HG02943 (cell line): ENCODE measurements at regions not wholly inside any gene's neighbourhood (a gene's known extent, or its start where the extent isn't known, plus 50 kb on each side); places are given as distances from the start of the nearest gene placed in this dataset.
"Not testable (repeated sequence)": the region's sequence is repeated elsewhere in the genome, so short reads cannot be mapped to it uniquely, and the experiment has no call there.

Experiments
- ATAC-seq: cut with Tn5 transposase; IDR thresholded peaks from one replicate; pipeline ENCODE4 v1.9.1; 2021; ENCODE audit warnings: mild to moderate bottlenecking, low read depth, moderate library complexity; ENCODE audit not compliant: unreplicated experiment

GRCh38 chr15:20292422-20293005, 249.1 kb downstream of the GOLGA6L6 start:
- not testable (repeated sequence) for ATAC-seq

DNA sequence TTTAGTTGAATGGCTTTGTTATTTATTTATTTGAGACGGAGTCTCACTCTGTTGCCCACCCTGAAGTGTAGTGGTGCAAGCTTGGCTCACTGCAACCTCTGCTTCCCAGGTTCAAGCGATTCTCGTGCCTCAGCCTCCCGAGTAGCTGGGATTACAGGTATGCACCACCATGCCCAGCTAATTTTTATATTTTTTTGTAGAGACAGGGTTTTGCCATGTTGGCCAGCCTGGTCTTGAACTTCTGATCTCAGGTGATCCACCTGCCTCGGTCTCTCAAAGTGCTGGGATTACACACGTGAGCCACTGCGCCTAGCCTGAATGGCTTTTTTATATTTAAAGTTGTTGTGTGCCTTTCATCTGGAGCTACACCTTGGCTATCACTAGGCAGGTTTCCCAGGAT, 250.0 kb downstream of the GOLGA6L6 start:
- not testable (repeated sequence) for ATAC-seq

DNA sequence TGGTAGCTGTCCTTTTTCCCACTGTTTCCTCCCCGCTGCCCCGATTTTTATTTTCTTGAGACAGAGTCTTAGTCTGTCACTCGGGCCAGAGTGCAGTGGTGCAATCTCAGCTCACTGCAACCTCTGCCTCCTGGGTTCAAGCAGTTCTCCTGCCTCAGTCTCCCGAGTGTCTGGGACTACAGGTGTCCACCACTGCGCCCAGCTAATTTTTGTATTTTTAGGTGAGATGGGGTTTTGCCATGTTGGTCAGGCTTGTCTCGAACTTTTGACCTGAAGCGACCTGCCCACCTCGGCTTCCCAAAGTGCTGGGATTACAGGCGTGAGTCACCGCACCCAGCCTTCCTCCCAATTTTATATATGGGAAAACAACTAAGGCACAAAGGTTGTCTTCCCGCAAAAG, 251.0 kb downstream of the GOLGA6L6 start:
- not testable (repeated sequence) for ATAC-seq

- ATAC-seq = not testable (repeated sequence)
Observed at GRCh38 chr15:20289538-20290103, 252.0 kb downstream of the GOLGA6L6 start.

DNA sequence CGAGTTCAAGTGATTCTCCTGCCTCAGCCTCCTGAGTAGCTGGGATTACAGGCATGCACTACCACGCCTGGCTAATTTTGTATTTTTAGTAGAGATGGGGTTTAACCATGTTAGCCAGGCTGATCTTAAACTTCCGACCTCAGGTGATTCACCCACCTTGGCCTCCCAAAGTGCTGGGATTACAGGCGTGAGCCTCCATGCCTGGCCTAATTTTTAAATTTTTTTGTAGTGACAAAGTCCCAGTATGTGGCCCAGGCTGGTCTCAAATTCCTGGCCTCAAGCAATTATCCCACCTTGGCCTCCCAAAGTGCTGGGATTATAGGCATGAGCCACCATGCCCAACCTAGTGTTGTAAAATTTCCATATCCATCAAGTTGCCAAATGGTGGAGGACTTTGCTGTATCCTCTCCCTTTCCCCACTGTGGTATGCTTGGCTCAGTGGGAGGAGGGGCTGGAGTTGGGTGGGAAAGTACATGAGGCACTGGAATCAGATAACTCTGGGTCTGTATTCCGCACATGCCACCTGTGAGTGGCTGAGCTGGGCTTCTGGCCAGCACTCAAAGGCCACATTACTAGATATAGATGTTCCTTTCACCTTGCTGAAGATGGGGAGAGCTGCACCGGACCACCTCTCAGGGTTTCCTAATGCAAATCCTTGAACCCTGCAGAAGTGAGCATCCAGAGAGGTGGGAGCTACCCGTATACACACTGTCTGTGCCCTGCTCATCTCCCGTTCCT, 252.6 kb downstream of the GOLGA6L6 start:
- not testable (repeated sequence) for ATAC-seq

GRCh38 chr15:20286559-20286958, 255.0 kb downstream of the GOLGA6L6 start:
- not testable (repeated sequence) for ATAC-seq

- ATAC-seq = not testable (repeated sequence)
Observed at GRCh38 chr15:20285696-20286300, 255.8 kb downstream of the GOLGA6L6 start.

- ATAC-seq = not testable (repeated sequence)
Observed at GRCh38 chr15:20284891-20285535, 256.6 kb downstream of the GOLGA6L6 start.

DNA sequence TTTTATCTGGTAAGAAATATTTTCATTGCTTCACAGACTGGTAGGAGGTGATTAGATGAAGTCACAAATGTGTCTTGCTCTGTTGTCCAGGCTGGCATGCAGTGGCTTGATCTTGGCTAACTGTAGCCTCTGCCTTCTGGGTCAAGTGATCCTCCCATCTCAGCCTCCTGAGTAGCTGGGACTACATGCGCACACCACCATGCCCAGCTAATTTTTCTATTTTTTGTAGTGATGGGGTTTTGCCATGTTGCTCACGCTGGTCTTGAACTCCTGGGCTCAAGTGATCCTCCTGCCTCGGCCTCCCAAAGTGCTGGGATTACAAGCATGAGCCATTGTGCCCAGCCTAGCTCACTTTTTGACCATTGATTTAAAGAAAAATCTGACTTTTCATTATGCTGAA, 257.9 kb downstream of the GOLGA6L6 start:
- not testable (repeated sequence) for ATAC-seq

DNA sequence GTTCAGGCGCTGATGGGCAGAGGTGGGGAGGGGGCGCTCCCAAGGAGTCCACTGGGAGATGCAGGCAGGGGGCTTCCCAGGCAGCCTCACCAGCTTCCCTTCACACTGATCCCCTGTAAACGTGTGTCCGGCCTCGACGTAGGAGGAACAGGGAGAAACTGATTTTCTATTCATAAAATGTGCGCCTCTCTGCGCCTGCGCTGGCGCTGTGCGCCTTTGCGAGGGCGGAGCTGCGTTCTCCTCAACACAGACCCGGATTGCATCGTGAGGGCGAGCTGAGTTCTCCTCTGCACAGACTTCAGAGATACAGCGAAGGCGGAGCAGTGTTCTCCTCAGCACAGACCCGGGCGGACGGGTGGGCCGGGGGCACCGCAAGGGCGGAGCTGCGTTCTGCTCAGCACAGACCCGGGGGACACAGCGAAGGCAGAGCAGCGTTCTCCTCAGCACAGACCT, 259.1 kb downstream of the GOLGA6L6 start:
- not testable (repeated sequence) for ATAC-seq

DNA sequence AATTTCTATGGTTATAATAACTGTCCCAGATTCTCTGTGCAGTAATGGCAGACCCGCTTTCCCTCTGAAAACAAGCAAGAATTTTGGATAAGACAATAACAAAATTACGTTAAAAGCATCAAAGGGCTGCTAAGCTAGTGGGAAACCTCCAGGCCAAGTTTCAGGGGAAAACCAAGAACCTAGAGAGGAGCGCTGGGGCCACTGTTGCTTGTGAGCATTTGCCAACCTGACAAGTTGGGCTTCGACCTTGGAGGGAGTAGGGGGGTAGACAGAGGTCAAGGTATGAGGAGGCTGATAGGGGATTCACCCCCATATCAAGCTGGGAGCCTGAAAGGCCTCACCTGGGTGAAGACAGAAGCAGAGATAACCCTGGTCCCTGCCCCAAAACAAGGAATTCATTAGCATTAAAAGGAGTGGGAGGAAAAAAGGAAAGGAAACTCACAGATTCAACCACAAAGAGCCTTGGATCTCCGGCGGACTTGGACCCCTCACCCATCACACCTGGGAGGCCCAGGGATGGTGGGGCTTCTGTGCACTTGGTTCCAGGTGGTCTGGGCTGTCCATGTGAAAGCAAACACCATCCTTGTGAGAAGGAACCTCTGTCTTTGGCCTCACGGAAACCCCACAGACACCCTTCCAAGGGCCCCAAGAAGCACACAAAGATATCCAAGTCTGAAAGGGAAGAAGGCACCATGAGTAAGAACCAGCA, 259.9 kb downstream of the GOLGA6L6 start:
- ATAC-seq = not testable (repeated sequence)

DNA sequence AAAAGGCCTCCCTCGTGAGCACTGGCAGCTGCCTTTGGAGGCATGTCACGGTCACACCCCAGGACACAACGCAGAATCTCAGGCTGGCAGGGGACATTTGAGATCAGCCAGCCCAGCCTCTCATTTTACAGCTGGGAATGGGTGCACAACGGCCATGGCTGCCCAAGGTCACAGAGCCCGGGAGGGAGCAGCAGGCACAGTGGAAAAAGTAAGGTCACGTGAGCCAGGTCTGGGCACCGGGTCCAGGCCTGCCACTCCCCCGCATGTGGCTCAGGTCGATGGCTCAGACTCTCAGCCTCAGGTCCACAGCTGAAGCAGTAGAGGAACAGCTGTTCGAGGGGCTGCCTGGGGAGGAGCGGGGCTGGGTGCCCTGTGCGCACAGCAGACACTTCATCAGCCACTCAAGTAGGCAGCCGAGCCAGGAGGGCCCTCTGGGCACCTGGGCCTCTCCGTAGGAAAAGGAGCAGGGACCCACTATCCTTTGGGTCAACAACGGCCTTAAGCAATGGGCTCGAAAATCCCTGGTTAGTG, 260.6 kb downstream of the GOLGA6L6 start:
- ATAC-seq = no peak

- not testable (repeated sequence) for ATAC-seq
Observed at GRCh38 chr15:20280141-20280932, 261.3 kb downstream of the GOLGA6L6 start.

DNA sequence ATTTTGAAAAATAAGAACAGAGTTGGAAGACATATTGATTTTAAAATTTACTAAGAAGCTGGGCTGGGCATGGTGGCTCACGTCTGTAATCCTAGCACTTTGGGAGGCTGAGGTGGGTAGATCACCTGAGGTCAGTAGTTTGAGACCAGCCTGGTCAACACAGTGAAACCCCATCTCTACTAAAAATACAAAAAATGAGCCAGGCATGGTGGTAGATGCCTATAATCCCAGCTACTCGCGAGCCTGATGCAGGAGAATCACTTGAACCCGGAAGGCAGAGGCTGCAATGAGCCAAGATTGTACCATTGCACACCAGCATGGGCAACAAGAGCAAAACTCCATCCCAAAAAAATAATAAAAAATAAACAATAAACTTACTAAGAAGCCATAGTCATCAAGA, 262.5 kb downstream of the GOLGA6L6 start:
- not testable (repeated sequence) for ATAC-seq

- not testable (repeated sequence) for ATAC-seq
Observed at GRCh38 chr15:20278376-20278775, 263.2 kb downstream of the GOLGA6L6 start.

DNA sequence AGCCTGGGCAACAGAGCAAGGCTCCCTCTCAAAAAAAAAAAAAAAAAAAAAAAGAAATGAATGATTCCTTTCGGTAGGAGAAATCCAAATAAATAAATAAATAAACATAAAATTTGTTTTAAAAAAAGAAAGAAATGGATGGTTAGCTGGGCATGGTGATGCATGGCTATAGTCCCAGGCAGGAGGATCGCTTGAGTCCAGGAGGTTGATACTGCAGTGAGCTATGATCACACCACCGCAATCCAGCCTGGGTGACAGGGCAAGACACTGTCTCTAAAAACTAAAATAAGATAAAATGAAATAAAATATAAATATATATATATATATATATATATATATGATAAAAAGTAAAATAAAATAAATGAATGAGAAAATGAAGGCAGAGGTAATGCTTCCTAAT, 264.1 kb downstream of the GOLGA6L6 start:
- not testable (repeated sequence) for ATAC-seq

GRCh38 chr15:20276312-20277114, 265.1 kb downstream of the GOLGA6L6 start:
- not testable (repeated sequence) for ATAC-seq

DNA sequence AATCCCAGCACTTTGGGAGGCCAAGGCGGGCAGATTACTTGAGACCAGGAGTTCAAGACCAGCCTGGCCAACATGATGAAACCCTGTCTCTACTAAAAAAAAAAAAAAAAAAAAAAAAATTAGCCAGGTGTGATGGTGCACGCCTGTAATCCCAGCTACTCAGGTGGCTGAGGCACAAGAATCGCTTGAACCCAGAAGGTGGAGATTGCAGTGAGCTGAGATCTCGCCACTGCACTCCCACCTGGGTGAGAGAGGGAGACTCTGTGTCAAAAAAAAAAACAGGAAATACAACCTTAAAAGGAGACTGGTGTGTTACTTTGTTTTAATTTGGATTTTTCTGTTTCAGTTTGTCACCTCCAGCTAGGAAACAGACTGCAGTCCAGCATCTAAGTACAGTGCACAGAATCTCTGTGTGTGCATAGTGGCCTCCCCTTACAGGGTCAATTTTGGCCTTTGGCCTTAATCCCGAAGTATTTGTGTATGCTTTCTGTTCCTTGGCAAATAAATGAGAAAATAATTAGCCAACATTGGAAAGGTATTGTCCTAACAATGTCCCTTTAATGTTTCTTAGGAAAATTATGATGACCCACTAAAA, 266.1 kb downstream of the GOLGA6L6 start:
- not testable (repeated sequence) for ATAC-seq
